Liver (tissue), 3 donors: ENCODE measurements at regions not wholly inside any gene's neighbourhood (a gene's known extent, or its start where the extent isn't known, plus 50 kb on each side); places are given as distances from the start of the nearest gene placed in this dataset.

Source experiments
- ATF3 ChIP-seq: IDR thresholded peaks from 2 replicates; pipeline ENCODE4 v1.6.1; 2016; ENCODE audit warnings: antibody characterized with exemption
- CTCF ChIP-seq: fragments of 150-350 bp; IDR thresholded peaks from 2 replicates; pipeline ENCODE4 v1.5.1; 2017; ENCODE audit warnings: improper control_type of control experiment, low read depth, low read length; ENCODE audit not compliant: missing input control
- GABPA ChIP-seq, 2 donors: IDR thresholded peaks in 1 of 2; conservative IDR thresholded peaks in 1 of 2; 2 replicates each; pipeline ENCODE4 v1.6.1; 2016; ENCODE audit warnings: antibody characterized with exemption in 2 of 2, mild to moderate bottlenecking in 1 of 2, moderate library complexity in 1 of 2
- RAD21 ChIP-seq, 2 donors: IDR thresholded peaks; 2 replicates each; pipeline ENCODE4 v1.6.1; 2016; ENCODE audit warnings: antibody characterized with exemption in 2 of 2, mild to moderate bottlenecking in 2 of 2
- donor health status: healthy.
- donor health status: healthy.

DNA sequence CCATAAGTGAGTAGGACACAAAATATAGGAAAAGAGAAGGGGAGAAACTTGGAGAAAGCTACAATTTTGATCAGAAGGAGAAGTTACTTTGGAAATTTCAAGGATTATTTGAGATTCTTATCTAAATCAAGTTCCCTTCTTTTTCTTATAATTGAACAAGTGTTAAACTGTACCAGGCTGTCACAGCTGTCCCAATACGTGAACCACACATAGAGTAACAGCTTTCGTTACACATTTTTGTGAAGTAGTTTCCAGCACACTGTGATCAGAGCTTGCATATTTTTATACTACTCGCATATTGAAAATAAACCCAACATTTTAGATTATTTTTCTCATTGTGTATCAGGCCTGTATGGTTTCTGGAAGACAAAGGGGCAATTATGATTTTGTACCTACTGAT, 412.8 kb upstream of the PSMD7 start:
- no peak for TF ChIP-seq CTCF
- TF ChIP-seq GABPA (IDR thresholded peaks at IDR 0.05 in 1 of 2, conservative IDR thresholded peaks at IDR 0.05 in 1 of 2), result no peak
- TF ChIP-seq RAD21 (IDR thresholded peaks at IDR 0.05), result no peak
- TF ChIP-seq ATF3, result no peak
